ENCODE measurements at regions not wholly inside any gene's neighbourhood (a gene's known extent, or its start where the extent isn't known, plus 50 kb on each side); places are given as distances from the start of the nearest gene placed in this dataset.

- no peak for TF ChIP-seq CTCF (IDR thresholded peaks at IDR 0.05; ENCODE audit: poor library complexity, severe bottlenecking)
- TF ChIP-seq EP300 (conservative IDR thresholded peaks at IDR 0.05; ENCODE audit: poor library complexity, severe bottlenecking) = peak; percentile 64
- no peak for TF ChIP-seq EZH2 (IDR thresholded peaks at IDR 0.05; ENCODE audit: borderline replicate concordance, insufficient read depth, low read length, poor library complexity, severe bottlenecking)
- no peak for TF ChIP-seq MXI1 (conservative IDR thresholded peaks at IDR 0.05; ENCODE audit: poor library complexity, severe bottlenecking)
- TF ChIP-seq RAD21 (conservative IDR thresholded peaks at IDR 0.05) = peak; percentile 19
Measured at GRCh38 chr9:118670011-118670953, 699.0 kb downstream of the BRINP1 start.

Measured in neural cell (in vitro differentiated cells).